Motor neuron (in vitro differentiated cells): ENCODE measurements at regions not wholly inside any gene's neighbourhood (a gene's known extent, or its start where the extent isn't known, plus 50 kb on each side); places are given as distances from the start of the nearest gene placed in this dataset.

Experiments
- ATAC-seq, 8 experiments: fragments of 200-7000 bp; cut with Tn5 transposase; replicated peaks in 6 of 8; 2 replicates each; pipeline ENCODE4 v1.8.0; 2021; ENCODE audit warnings: mild to moderate bottlenecking in 8 of 8, moderate library complexity in 8 of 8
- H3K27ac ChIP-seq, 2 donors: fragments of 250-450 bp; sonication (Bioruptor Pico); 2 replicates each; pipeline ENCODE4 v1.9.0; 2021; ENCODE audit warnings: antibody characterized with exemption in 2 of 2, mild to moderate bottlenecking in 2 of 2, moderate library complexity in 1 of 2
- H3K4me1 ChIP-seq, 2 donors: fragments of 250-450 bp; sonication (Bioruptor Pico); replicated peaks in 1 of 2; 2 replicates each; pipeline ENCODE4 v1.6.1; 2021; ENCODE audit warnings: antibody characterized with exemption in 2 of 2, mild to moderate bottlenecking in 2 of 2, moderate library complexity in 1 of 2
- H3K4me3 ChIP-seq, 5 donors: fragments of 250-450 bp; sonication (Bioruptor Pico); 2 replicates each; pipeline ENCODE4 v1.9.0; 2021; ENCODE audit warnings: antibody characterized with exemption in 5 of 5, mild to moderate bottlenecking in 5 of 5, moderate library complexity in 4 of 5
- WGBS, 10 experiments: fragments of 450-650 bp; shearing (Covaris generic); methylation state at CpG; one replicate each; pipeline ENCODE4 v1.0.0; 2022; 5-methylcytosine and 5-hydroxymethylcytosine counted together
- in situ Hi-C, 9 experiments: fragments of 400-800 bp; cut with MboI; loops; one replicate each; pipeline ENCODE4 v1.15.0; 2021; ENCODE audit warnings: low sequenced_read_pairs in 9 of 9, low pct_unique_long_range_greater_than_20kb in 2 of 9; ENCODE audit not compliant: unreplicated experiment in 9 of 9

DNA sequence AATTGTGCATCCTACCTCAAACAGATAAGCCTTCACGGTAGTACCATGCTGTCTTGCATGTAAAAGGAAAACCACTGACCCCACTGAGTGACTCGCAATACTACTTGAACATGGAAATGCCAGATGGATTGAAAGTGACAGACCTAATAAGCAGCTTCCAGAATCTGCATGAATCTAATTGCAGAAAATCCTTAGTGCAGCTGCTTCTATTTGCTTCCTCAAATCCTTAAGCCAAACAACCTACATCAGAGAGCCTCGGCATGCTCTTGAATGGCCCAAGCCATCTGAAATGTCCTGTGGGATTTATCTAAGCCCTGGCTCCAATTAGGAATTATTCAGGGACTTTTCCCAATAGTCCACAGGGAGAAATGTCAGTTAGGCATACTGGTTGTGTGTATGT lies 509.5 kb upstream of the CELF2 start:
- 20 to 100% (median 88%) methylated on average over 1 to 3 of the region's 3 CpGs; no CpG with 5 or more reads in 3 of the 10 experiments for WGBS, 10 experiments
- in situ Hi-C loops = no loop called here
- H3K27ac ChIP-seq = no peak overlapping the region

DNA sequence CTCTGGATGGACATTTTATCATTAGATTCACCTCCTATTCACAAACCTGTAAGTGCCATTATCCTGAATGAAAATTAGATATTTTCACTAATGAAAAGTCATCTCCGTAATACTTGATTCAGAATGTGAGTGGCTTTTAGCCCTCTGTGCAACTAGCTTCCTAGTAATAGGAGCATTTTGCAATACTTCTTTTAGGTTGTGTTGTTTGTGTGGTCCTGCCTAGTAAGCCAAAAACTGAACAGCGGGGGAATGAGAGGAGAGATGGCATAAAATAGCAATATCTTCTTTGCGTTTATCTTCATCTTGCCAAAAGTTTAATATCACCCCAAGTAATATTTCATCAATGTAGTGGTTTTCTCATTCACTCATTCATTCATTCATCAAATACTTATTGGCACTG lies 507.5 kb upstream of the CELF2 start:
- 39 to 94% (median 87%) methylated on average over 1 to 3 of the region's 3 CpGs; no CpG with 5 or more reads in 2 of the 10 experiments for WGBS, 10 experiments
- Histone ChIP-seq H3K4me1 (peaks cover 0 to 7% of the 10 kb centered on the region in 2 donors), H3K27ac (no peak overlapping the region), H3K4me3 (no peak overlapping the region)
- ATAC-seq = no peak
- in situ Hi-C loops = no loop called here

More for the DNA sequence above, 509.5 kb upstream of the CELF2 start:
- Histone ChIP-seq H3K4me1 (no peaks in the 10 kb centered on the region), H3K4me3 (no peak overlapping the region)
- no peak for ATAC-seq

DNA sequence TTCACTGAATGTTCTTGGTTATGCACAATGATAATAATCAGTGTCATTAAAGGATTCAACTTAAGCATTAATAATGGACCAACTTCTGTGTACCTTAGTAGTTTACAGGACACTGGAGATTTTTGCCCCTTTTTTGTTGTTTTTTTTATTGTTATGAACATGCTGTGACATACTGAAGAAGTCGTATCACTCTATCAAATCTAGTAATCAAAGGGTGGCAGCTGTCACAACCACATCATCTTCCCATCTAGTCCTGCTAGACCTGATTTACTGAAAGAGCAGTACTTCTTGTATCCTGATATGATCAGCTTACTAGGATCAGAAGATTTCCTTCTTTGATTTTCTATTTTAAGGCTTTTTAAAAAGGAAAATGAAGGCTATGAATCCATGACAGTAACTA lies 504.6 kb upstream of the CELF2 start:
- no peak for ATAC-seq
- WGBS, 10 experiments = 0 to 100% (median 83%) methylated on average over 1 of the region's 1 CpG; no CpG with 5 or more reads in 2 of the 10 experiments
- no peak overlapping the region for H3K27ac ChIP-seq

DNA sequence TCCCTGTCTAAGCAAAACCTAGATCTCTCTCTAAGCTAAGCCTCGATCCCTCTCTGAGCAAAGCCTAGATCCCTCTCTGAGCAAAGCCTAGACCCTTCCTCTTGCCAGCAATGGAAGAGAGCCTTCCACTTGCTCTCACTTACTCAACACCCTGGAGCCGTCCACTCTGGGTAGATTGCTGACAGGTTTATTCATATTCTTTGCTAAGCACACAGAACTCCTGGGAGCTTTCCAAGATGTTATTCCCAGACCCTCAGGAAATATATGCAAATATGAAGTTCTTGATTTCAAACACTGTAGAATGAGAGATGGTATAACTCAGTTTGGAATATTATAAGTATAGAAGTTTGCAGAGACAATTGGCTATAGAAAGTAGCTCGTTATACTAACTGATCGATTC lies 503.8 kb upstream of the CELF2 start:
- no peak overlapping the region for H3K4me3 ChIP-seq
- ATAC-seq = peak in 1 of 8 experiments; percentile 94
- in situ Hi-C loops = no loop called here
- H3K27ac ChIP-seq = no peak overlapping the region
- WGBS, 10 experiments = 53 to 100% (median 80%) methylated on average over 1 to 4 of the region's 4 CpGs; no CpG with 5 or more reads in 1 of the 10 experiments
- H3K4me1 ChIP-seq = peaks cover 0 to 9% of the 10 kb centered on the region in 2 donors

More for the DNA sequence above, 504.6 kb upstream of the CELF2 start:
- H3K4me3 ChIP-seq = no peak overlapping the region
- peaks cover 0 to 9% of the 10 kb centered on the region in 2 donors for H3K4me1 ChIP-seq
- in situ Hi-C loops = no loop called here

DNA sequence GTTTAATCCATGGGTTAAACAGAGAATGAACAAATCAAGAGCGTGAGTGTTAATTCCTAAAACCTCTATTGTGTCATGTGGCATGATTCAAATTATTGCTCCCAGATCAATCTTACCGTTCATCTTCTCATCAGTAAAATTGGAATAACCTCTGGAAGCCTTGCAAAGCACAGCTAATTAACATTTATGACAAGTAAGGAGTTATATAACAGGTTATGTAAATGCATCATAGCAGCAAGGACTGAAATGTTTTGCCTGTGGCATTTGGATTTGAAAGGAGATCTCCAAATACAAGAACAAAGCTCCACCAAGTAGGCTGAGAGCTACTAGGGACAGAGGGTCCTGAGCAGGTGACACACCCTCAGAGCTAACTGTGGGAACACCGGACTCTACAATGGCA lies 502.9 kb upstream of the CELF2 start:
- 42 to 100% (median 82%) methylated on average over 1 to 3 of the region's 3 CpGs; no CpG with 5 or more reads in 2 of the 10 experiments for WGBS, 10 experiments
- Histone ChIP-seq H3K4me1 (peaks cover 0 to 9% of the 10 kb centered on the region in 2 donors), H3K27ac (no peak overlapping the region), H3K4me3 (no peak overlapping the region)
- peak in 1 of 8 experiments; percentile 55 for ATAC-seq
- in situ Hi-C loops = no loop called here

DNA sequence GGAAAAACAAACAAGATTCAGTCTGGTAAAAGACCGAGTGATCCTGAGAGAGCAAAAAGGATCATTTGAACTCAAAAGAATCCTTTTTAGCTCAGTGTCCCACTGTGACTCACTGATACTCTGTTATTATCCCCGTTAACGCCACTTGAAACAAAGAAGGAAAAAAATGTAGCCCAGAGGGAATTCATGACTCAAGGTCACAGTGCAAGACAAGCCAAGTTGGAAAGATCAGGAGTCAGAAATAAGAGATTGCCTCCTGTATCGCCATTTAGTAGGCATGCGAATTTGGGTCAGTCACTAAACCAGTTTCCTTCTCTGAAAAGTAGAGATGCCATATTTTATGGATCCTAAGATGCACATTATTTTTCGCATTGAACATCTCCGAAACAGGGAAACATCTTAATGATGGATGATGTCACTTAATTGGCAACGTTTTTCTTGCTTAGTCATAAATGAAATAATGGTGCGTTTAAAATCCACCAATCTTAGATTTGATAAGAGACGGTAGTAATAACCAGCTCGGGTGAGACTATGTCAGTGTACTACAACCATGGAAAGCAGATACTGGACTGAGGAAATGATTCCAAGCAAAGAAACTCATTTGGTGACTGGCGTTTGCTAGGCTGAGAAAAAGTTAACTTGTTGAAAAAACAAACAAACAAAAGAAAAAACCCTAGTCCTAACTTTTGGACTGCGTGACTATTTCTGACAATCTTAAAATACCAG lies 502.0 kb upstream of the CELF2 start:
- in situ Hi-C loops = no loop called here
- peak in 5 of 8 experiments; percentile 42 to 48 (median 46) for ATAC-seq
- H3K27ac ChIP-seq = no peak overlapping the region
- no peak overlapping the region for H3K4me3 ChIP-seq
- H3K4me1 ChIP-seq = peaks cover 0 to 9% of the 10 kb centered on the region in 2 donors
- WGBS, 10 experiments = 16 to 92% (median 80%) methylated on average over 6 to 13 of the region's 13 CpGs

DNA sequence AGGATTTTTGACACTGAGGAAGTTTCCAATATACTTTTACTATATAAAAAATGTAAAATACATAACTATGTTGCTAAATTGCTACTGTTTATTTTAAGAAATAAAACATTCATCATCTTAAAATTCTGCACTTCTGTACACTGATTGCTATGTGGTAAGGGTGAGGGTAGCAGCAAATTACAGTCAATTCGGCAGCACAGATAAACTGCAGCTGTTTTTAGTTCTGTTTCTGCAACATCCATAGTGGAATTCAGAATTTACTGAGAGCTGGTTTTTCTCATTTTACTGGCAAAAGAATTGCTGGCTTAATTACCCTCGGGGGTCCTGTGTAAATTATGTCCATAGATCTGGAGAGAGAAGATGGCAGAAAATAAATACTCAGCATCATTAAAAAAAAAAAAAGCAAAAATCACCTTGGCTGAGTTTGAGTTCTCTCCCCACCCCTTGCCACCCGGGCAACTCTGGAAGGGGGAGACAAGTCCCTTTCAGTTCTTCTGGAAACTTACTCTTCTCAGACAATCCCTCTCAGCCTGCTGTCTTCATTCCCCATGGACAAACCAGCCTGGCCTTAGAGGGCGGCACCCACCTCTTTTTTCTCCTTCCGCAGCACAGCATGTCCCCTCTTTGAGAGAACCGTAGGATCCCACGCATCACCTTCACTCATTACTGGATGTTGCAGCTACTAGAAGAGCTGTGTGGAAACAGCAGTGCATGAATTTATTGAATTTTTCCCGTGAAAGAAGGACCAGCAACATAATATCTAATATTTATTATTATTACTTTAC lies 501.1 kb upstream of the CELF2 start:
- WGBS, 10 experiments = 43 to 93% (median 70%) methylated on average over 1 to 8 of the region's 8 CpGs
- ATAC-seq = peak in 1 of 8 experiments; percentile 9
- in situ Hi-C loops = no loop called here

DNA sequence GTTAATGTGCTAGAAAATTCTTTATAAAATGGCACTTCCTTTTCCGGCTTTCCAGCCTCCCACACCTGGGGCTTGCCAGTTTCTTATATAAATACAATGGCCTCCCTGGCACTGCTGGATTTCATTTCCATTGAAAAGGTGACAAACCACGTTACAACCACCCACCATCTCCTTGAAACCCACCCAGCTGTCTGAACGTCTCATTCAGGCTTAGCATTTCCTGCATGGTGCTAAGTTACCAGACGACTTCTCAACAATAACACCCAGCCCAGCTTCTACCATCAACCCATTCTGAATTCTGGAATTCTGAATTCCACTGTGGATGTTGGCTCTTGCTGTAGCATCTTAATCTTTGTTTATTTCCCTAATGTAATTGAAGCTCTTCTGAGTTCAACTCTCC lies 499.8 kb upstream of the CELF2 start:
- ATAC-seq = no peak

More for the DNA sequence above, 501.1 kb upstream of the CELF2 start:
- Histone ChIP-seq H3K4me1 (peaks cover 0 to 9% of the 10 kb centered on the region in 2 donors), H3K27ac (no peak overlapping the region), H3K4me3 (no peak overlapping the region)

DNA sequence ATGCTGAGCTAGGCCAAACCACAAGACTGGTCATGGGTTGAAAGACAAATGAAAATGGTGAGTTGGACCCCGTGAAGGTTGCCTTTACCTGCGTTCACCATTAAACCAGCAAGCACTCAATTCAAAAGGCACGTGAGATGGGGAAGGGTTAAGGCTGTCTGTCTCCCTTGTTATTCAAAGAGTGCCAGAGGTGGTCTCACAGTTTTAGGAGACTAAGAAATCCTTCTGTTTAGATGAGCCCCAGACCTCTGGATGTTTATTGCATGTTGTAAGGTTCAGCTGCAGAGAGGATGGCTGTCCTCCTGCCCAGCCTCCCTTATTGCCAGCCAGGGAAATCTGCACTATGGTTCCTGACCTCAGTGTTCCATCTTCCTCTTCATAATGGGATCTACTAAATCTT lies 498.0 kb upstream of the CELF2 start:
- in situ Hi-C loops = no loop called here
- 40 to 100% (median 89%) methylated on average over 1 to 3 of the region's 3 CpGs; no CpG with 5 or more reads in 2 of the 10 experiments for WGBS, 10 experiments

More for the DNA sequence above, 499.8 kb upstream of the CELF2 start:
- no peak overlapping the region for H3K27ac ChIP-seq
- no peak overlapping the region for H3K4me3 ChIP-seq
- 44 to 100% (median 94%) methylated on average over 1 to 4 of the region's 4 CpGs; no CpG with 5 or more reads in 5 of the 10 experiments for WGBS, 10 experiments
- H3K4me1 ChIP-seq = peaks cover 0 to 9% of the 10 kb centered on the region in 2 donors
- in situ Hi-C loops = no loop called here

DNA sequence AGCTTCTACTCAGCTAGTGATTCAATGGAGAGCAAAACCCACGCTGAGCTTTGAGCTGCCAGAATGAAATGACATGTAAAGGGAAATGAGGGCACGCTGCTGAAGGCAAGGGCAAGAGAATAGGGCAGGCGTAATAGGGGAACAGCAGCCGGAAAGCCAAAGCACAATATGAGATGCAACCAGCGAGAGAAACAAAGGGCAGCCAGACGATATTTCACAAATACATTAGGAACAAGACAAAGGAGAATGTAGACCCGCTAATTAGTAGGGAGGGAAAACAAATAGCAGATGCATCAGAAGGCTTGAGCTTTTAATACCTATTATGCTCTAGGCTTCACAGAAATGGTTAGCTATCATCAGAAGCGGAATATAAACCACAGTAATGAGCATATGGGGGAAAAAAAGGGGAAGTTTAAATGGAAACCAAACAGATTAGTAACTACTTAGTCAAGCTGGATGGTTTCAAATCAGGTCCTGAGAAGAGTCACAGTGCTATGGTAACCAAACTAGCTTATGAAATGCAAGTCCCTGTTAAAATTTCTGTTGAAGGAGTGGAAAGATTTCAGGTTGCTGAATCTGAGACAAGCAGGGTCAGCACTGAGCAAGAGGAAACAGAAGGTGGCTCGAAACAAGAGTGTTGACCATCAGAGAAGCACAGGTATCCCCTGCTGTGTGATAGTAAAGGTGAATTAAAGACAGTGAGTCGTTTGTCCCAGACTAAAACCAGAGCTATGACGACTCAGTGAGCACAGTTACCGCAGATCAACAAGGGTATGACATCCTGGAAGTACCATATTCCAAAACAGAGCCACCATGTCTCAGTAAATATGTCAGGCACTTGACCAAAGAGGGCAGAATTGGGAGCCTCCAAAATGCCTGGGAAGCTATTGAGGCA lies 496.9 kb upstream of the CELF2 start:
- Histone ChIP-seq H3K4me3 (no peak overlapping the region), H3K4me1 (peaks cover 0 to 3% of the 10 kb centered on the region in 2 donors), H3K27ac (no peak overlapping the region)
- WGBS, 10 experiments = 25 to 95% (median 74%) methylated on average over 2 to 11 of the region's 12 CpGs
- ATAC-seq = peak in 5 of 8 experiments; percentile 68 to 81 (median 76)
- in situ Hi-C loops = no loop called here

More for the DNA sequence above, 498.0 kb upstream of the CELF2 start:
- H3K27ac ChIP-seq = no peak overlapping the region
- H3K4me3 ChIP-seq = no peak overlapping the region
- peaks cover 0 to 7% of the 10 kb centered on the region in 2 donors for H3K4me1 ChIP-seq
- no peak for ATAC-seq

DNA sequence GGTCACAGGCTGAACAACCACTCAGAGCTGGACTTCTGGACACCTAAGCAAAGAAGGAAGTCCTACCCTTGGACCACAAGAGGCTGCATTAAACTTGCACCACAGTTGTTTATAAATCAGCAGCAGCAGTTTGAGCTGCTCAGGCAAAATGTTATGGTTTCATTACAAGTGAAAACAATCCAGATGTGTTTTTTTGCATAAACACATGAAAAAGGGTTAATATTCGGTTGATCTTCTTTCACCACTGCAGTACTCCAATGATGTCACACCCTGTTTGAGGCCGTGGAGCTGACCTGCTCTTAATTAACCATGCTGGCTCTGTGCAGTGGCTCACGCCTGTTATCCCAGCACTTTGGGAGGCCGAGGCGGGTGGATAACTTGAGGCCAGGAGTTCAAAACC lies 490.8 kb upstream of the CELF2 start:
- no peak for ATAC-seq
- Histone ChIP-seq H3K4me1 (no peaks in the 10 kb centered on the region), H3K4me3 (no peak overlapping the region), H3K27ac (no peak overlapping the region)
- 8 to 95% (median 82%) methylated on average over 3 to 5 of the region's 5 CpGs; no CpG with 5 or more reads in 5 of the 10 experiments for WGBS, 10 experiments
- in situ Hi-C loops = no loop called here

DNA sequence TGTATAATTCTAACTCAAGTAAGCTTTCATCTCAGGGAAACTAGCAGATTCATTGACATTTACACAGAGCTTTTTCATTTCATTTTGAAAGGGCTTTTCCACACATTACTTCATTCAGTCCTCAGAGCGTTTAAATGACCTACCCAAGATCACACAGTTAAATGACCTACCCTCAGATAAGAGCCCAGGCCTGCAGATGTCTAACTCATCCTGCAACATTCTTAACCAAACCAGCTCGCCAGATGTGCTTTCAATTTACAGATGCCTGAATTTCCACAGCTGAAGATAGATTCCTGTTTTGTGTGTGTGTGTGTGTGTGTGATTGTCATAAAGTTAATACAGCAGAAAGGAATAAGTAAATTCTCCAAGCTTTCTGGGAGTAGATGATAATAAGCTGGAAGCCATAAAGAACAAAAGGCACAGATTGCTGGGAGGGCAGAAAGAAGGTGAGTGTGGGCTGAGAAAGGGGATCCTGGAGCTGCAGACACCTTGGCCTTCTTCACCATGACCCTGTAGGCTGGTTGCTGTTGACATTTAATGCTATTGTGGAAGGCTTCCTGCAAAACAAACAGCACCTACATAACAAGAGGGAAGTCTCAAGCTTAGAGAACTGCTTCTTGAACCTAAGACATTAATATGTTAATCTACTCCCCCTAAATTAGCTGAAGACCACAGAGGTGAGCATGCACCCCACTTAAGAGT lies 489.7 kb upstream of the CELF2 start:
- Histone ChIP-seq H3K4me1 (no peaks in the 10 kb centered on the region), H3K27ac (no peak overlapping the region), H3K4me3 (no peak overlapping the region)
- no peak for ATAC-seq
- WGBS, 10 experiments = 50 to 100% (median 85%) methylated on average over 1 to 2 of the region's 2 CpGs; no CpG with 5 or more reads in 4 of the 10 experiments
- in situ Hi-C loops = no loop called here
